A549 (cell line): ENCODE measurements at regions not wholly inside any gene's neighbourhood (a gene's known extent, or its start where the extent isn't known, plus 50 kb on each side); places are given as distances from the start of the nearest gene placed in this dataset.

ENCODE experiments used
- ATAC-seq, 2 experiments: fragments of 200-7000 bp in 1 of 2; fragments of >200 bp in 1 of 2; cut with Nextera tagmentation in 1 of 2; cut with Tn5 transposase in 1 of 2; 3 replicates each; pipeline versions ENCODE4 v1.8.0 to v1.9.1; 2018 to 2020; ENCODE audit warnings: mild to moderate bottlenecking in 1 of 2, moderate library complexity in 1 of 2
- CTCF ChIA-PET: fragments of 300-600 bp; sonication (Branson Sonifier 250); formaldehyde crosslinking; extraction: SDS; loops from one replicate; lab custom pipeline; 2021; ENCODE audit warnings: antibody characterized with exemption, inconsistent platforms; lab: Yijun Ruan, JAX
- POLR2A ChIA-PET: fragments of 350-600 bp; formaldehyde crosslinking; extraction: SDS; loops from one replicate; lab custom pipeline; 2021; ENCODE audit warnings: antibody characterized with exemption, inconsistent platforms; lab: Yijun Ruan, JAX
- DNase-seq, 2 experiments: peaks; one replicate each; pipeline versions ENCODE4 v3.0.0 to v3.0.0-alpha.2; 2011 to 2016; ENCODE audit warnings: low read depth in 1 of 2, low spot score in 1 of 2
- FAIRE-seq: peaks from 2 replicates; lab custom pipeline; 2011; peaks lifted over from hg19 to GRCh38; lab: Jason Lieb, UNC
- H3K27ac ChIP-seq, 2 experiments: fragments of >200 bp; sonication (Bioruptor Twin); formaldehyde crosslinking; 3 replicates each; pipeline ENCODE4 v1.5.1; 2016 to 2017
- H3K4me1 ChIP-seq: fragments of >200 bp; sonication (Bioruptor Twin); formaldehyde crosslinking; 3 replicates; pipeline ENCODE4 v1.6.1; 2016
- H3K4me2 ChIP-seq: fragments of >200 bp; sonication (Bioruptor Twin); formaldehyde crosslinking; 3 replicates; pipeline ENCODE4 v1.6.1; 2016
- H3K4me3 ChIP-seq: fragments of >200 bp; sonication (Bioruptor Twin); formaldehyde crosslinking; 3 replicates; pipeline ENCODE4 v1.5.1; 2016
- H3K9me3 ChIP-seq: fragments of >200 bp; sonication (Bioruptor Twin); formaldehyde crosslinking; 3 replicates; pipeline ENCODE4 v1.6.1; 2016
- BCL3 ChIP-seq: fragments of >200 bp; sonication (Bioruptor Twin); formaldehyde crosslinking; IDR thresholded peaks from 3 replicates; pipeline ENCODE4 v1.6.1; 2016
- BHLHE40 ChIP-seq: IDR thresholded peaks from 2 replicates; pipeline ENCODE4 v1.6.1; 2012; ENCODE audit warnings: low read depth, low read length, inconsistent platforms
- CBX2 ChIP-seq: fragments of 200-600 bp; sonication (generic); IDR thresholded peaks from 2 replicates; pipeline ENCODE4 v1.6.1; 2016; ENCODE audit warnings: low read depth, mild to moderate bottlenecking, borderline replicate concordance
- CHD2 ChIP-seq: fragments of 150-350 bp; IDR thresholded peaks from 2 replicates; pipeline ENCODE4 v1.6.1; 2014; ENCODE audit warnings: low read length; ENCODE audit not compliant: partially characterized antibody
- CHD4 ChIP-seq: fragments of 200-600 bp; sonication (generic); IDR thresholded peaks from 2 replicates; pipeline ENCODE4 v1.6.1; 2016; ENCODE audit warnings: antibody characterized with exemption, mild to moderate bottlenecking, borderline replicate concordance
- EHF ChIP-seq: fragments of 250-450 bp; sonication (Bioruptor Pico); IDR thresholded peaks from 2 replicates; pipeline ENCODE4 v1.5.0; 2020; ENCODE audit warnings: mild to moderate bottlenecking
- EHMT2 ChIP-seq: fragments of 200-600 bp; sonication (generic); IDR thresholded peaks from 2 replicates; pipeline ENCODE4 v1.6.1; 2016; ENCODE audit warnings: antibody characterized with exemption, low read depth, mild to moderate bottlenecking, moderate library complexity
- EP300 ChIP-seq, 2 experiments: fragments of >200 bp; sonication (Bioruptor Twin); formaldehyde crosslinking; IDR thresholded peaks; 2 replicates in 1 of 2; 3 replicates in 1 of 2; pipeline ENCODE4 v1.6.1; 2016 to 2017
- ESRRA ChIP-seq: fragments of 150-350 bp; IDR thresholded peaks from 2 replicates; pipeline ENCODE4 v1.6.1; 2014; ENCODE audit warnings: mild to moderate bottlenecking, low read length, borderline replicate concordance
- FOSL2 ChIP-seq, 2 experiments: fragments of 450-650 bp in 1 of 2; fragments of >200 bp in 1 of 2; sonication (Bioruptor Twin) in 1 of 2; formaldehyde crosslinking; IDR thresholded peaks; 2 replicates each; pipeline versions ENCODE4 v1.5.0 to v1.6.1; 2016 to 2020; ENCODE audit warnings: mild to moderate bottlenecking in 1 of 2, moderate library complexity in 1 of 2
- GATA3 ChIP-seq: IDR thresholded peaks from 2 replicates; pipeline ENCODE4 v1.6.1; 2012; ENCODE audit warnings: borderline replicate concordance
- HDAC2 ChIP-seq: fragments of 200-600 bp; sonication (generic); IDR thresholded peaks from 2 replicates; pipeline ENCODE4 v1.6.1; 2016
- HES2 ChIP-seq: fragments of >200 bp; sonication (Bioruptor Twin); formaldehyde crosslinking; IDR thresholded peaks from 2 replicates; pipeline ENCODE4 v1.6.1; 2016
- HEYL ChIP-seq: fragments of 250-450 bp; sonication (Bioruptor Pico); IDR thresholded peaks from 2 replicates; pipeline ENCODE4 v1.8.0; 2021; ENCODE audit warnings: mild to moderate bottlenecking, moderate library complexity
- HMGXB4 ChIP-seq: fragments of 250-450 bp; sonication (Bioruptor Pico); IDR thresholded peaks from 2 replicates; pipeline ENCODE4 v1.5.0; 2021; ENCODE audit warnings: mild to moderate bottlenecking, moderate library complexity, borderline replicate concordance
- HOXB13 ChIP-seq: fragments of 250-450 bp; sonication (Bioruptor Pico); IDR thresholded peaks from 2 replicates; pipeline ENCODE4 v1.5.0; 2020; ENCODE audit warnings: low read depth, mild to moderate bottlenecking, moderate library complexity
- HOXB5 ChIP-seq: fragments of 250-450 bp; sonication (Bioruptor Pico); IDR thresholded peaks from 2 replicates; pipeline ENCODE4 v1.5.0; 2020; ENCODE audit warnings: mild to moderate bottlenecking, moderate library complexity
- JUN ChIP-seq, 2 experiments: fragments of >200 bp; sonication (Bioruptor Twin); formaldehyde crosslinking; IDR thresholded peaks; 2 replicates in 1 of 2; 3 replicates in 1 of 2; pipeline ENCODE4 v1.6.1; 2016 to 2017
- JUNB ChIP-seq: fragments of >200 bp; sonication (Bioruptor Twin); formaldehyde crosslinking; IDR thresholded peaks from 2 replicates; pipeline ENCODE4 v1.6.1; 2016
- NFE2L2 ChIP-seq: fragments of 150-350 bp; conservative IDR thresholded peaks from 2 replicates; pipeline ENCODE4 v1.6.1; 2014; ENCODE audit warnings: low read length
- NPAS2 ChIP-seq: fragments of 250-450 bp; sonication (Bioruptor Pico); IDR thresholded peaks from 2 replicates; pipeline ENCODE4 v1.8.0; 2022; ENCODE audit warnings: mild to moderate bottlenecking, moderate library complexity, borderline replicate concordance
- NR3C1 ChIP-seq: fragments of >200 bp; sonication (Bioruptor Twin); formaldehyde crosslinking; IDR thresholded peaks from 3 replicates; pipeline ENCODE4 v1.6.1; 2017
- PHF8 ChIP-seq: fragments of 200-600 bp; sonication (generic); IDR thresholded peaks from 2 replicates; pipeline ENCODE4 v1.6.1; 2016; ENCODE audit warnings: low read depth, mild to moderate bottlenecking, antibody characterized with exemption, moderate library complexity, borderline replicate concordance
- POLR2A ChIP-seq: IDR thresholded peaks from 2 replicates; pipeline ENCODE4 v1.6.1; 2012; ENCODE audit warnings: mild to moderate bottlenecking, low read length
- RAD21 ChIP-seq, 2 experiments: fragments of >200 bp in 1 of 2; sonication (Bioruptor Twin) in 1 of 2; formaldehyde crosslinking in 1 of 2; IDR thresholded peaks in 1 of 2; conservative IDR thresholded peaks in 1 of 2; 2 replicates in 1 of 2; 3 replicates in 1 of 2; pipeline ENCODE4 v1.6.1; 2012 to 2018; ENCODE audit warnings: inconsistent platforms in 1 of 2
- RFX5 ChIP-seq: fragments of 450-650 bp; IDR thresholded peaks from 2 replicates; pipeline ENCODE4 v1.7.1; 2014; ENCODE audit warnings: antibody characterized with exemption, mild to moderate bottlenecking, moderate library complexity
- RNF2 ChIP-seq: fragments of 200-600 bp; sonication (generic); IDR thresholded peaks from 2 replicates; pipeline ENCODE4 v1.6.1; 2016; ENCODE audit warnings: low read depth, mild to moderate bottlenecking, antibody characterized with exemption, moderate library complexity, borderline replicate concordance
- TFCP2L1 ChIP-seq: fragments of 250-450 bp; sonication (Bioruptor Pico); IDR thresholded peaks from 2 replicates; pipeline ENCODE4 v1.5.0; 2021; ENCODE audit warnings: mild to moderate bottlenecking
- TP53 ChIP-seq: fragments of 250-450 bp; sonication (Bioruptor Pico); IDR thresholded peaks from 2 replicates; pipeline ENCODE4 v1.5.0; 2021; ENCODE audit warnings: mild to moderate bottlenecking, moderate library complexity
- ZC3H11A ChIP-seq: fragments of 450-650 bp; IDR thresholded peaks from 2 replicates; pipeline ENCODE4 v1.6.1; 2014; ENCODE audit warnings: antibody characterized with exemption, mild to moderate bottlenecking
- ZSCAN20 ChIP-seq: fragments of 250-450 bp; sonication (Bioruptor Pico); IDR thresholded peaks from 2 replicates; pipeline ENCODE4 v1.8.0; 2022; ENCODE audit warnings: mild to moderate bottlenecking, moderate library complexity
- WGBS: methylation state at CpG from one replicate; pipeline ENCODE4 v1.1.6; 2017; ENCODE audit errors: missing lambda C conversion rate; 5-methylcytosine and 5-hydroxymethylcytosine counted together

- ChIA-PET POLR2A (no interaction called here), CTCF (no interaction called here)
- ATAC-seq (no peak), DNase-seq (no peak), FAIRE-seq (no peak)
- WGBS = 62% methylated on average over 1 of the region's 1 CpG
- Histone ChIP-seq H3K4me3 (no peak overlapping the region), H3K4me1 (no peaks in the 10 kb centered on the region), H3K4me2 (no peak overlapping the region), H3K27ac (0 out of 6 replicates have a peak overlapping the region, but pooled peaks of 1 of the 2 experiments have one; percentile 47), H3K9me3 (no peaks in the 10 kb centered on the region)
- TF ChIP-seq JUN (IDR thresholded peaks at IDR 0.05) (no peak), FOSL2 (IDR thresholded peaks at IDR 0.05) (no peak), FOSL2 (CRISPR knock-in tag; IDR thresholded peaks at IDR 0.05) (no peak), TFCP2L1 (CRISPR knock-in tag) (no peak), POLR2A (no peak), BHLHE40 (no peak)
These were observed 70.6 kb upstream of the ZC3H12C start for GRCh38 chr11:110022548-110022947.

GRCh38 chr11:110023711-110024110 lies 69.5 kb upstream of the ZC3H12C start:
- no peak for TF ChIP-seq ZC3H11A
- no peak for TF ChIP-seq ESRRA
- no peak for TF ChIP-seq NFE2L2
- no peak for TF ChIP-seq NR3C1
- no peak for TF ChIP-seq HDAC2
- TF ChIP-seq HES2 = no peak
- TF ChIP-seq CHD4 = no peak
- TF ChIP-seq GATA3 = no peak
- no peak for TF ChIP-seq CBX2
- no peak for TF ChIP-seq CHD2
- no peak for TF ChIP-seq NPAS2
- TF ChIP-seq RNF2 = no peak
- no peak for TF ChIP-seq BHLHE40
- TF ChIP-seq EHF (CRISPR knock-in tag) = no peak
- TF ChIP-seq HOXB5 = no peak
- no peak for TF ChIP-seq RFX5
- TF ChIP-seq ZSCAN20 (CRISPR knock-in tag) = no peak
- no peak overlapping the region for H3K4me2 ChIP-seq
- no peak overlapping the region for H3K27ac ChIP-seq
- no peak overlapping the region for H3K4me3 ChIP-seq
- DNase-seq (no peak), ATAC-seq (no peak), FAIRE-seq (no peak)
- H3K4me1 ChIP-seq = no peaks in the 10 kb centered on the region
- no peaks in the 10 kb centered on the region for H3K9me3 ChIP-seq
- CTCF ChIA-PET = no interaction called here
- POLR2A ChIA-PET = interaction anchor here (0.6 kb wide), 1 partner anchor 806 kb away, joined by 5 read pairs; no protein-coding TSS in a partner anchor

GRCh38 chr11:110026858-110027626 lies 66.2 kb upstream of the ZC3H12C start:
- CTCF ChIA-PET = no interaction called here
- WGBS = 29% methylated on average over 2 of the region's 2 CpGs
- Histone ChIP-seq H3K27ac (no peak overlapping the region), H3K4me2 (no peak overlapping the region)
- FAIRE-seq = no peak
- no peak for TF ChIP-seq TP53 (CRISPR knock-in tag)
- TF ChIP-seq HOXB5 = no peak
- no peak for TF ChIP-seq HMGXB4 (CRISPR knock-in tag)
- TF ChIP-seq RAD21 (conservative IDR thresholded peaks at IDR 0.05 in 1 of 2, IDR thresholded peaks at IDR 0.05 in 1 of 2) = no peak
- TF ChIP-seq EHF (CRISPR knock-in tag) = no peak
- TF ChIP-seq ESRRA = no peak
- TF ChIP-seq HEYL (CRISPR knock-in tag) = no peak
- TF ChIP-seq HOXB13 (CRISPR knock-in tag) = no peak
- no peak for TF ChIP-seq EHMT2
- no peak for TF ChIP-seq PHF8
- TF ChIP-seq JUNB = no peak
- TF ChIP-seq TFCP2L1 (CRISPR knock-in tag) = no peak
- no peak for TF ChIP-seq NFE2L2
- TF ChIP-seq EP300 (IDR thresholded peaks at IDR 0.05) = no peak
- TF ChIP-seq BCL3 = no peak
- TF ChIP-seq, all 56 proteins: peak for 0
- no peaks in the 10 kb centered on the region for H3K4me1 ChIP-seq
- POLR2A ChIA-PET = no interaction called here
- DNase-seq (no peak), ATAC-seq (no peak)
- no peak overlapping the region for H3K4me3 ChIP-seq
- H3K9me3 ChIP-seq = no peaks in the 10 kb centered on the region
